Left ventricle myocardium inferior (tissue), 1 donor: ENCODE measurements at regions not wholly inside any gene's neighbourhood (a gene's known extent, or its start where the extent isn't known, plus 50 kb on each side); places are given as distances from the start of the nearest gene placed in this dataset.

Source experiments
- DNase-seq: peaks from one replicate; pipeline ENCODE4 v3.0.0-alpha.2; 2020
- H3K27ac ChIP-seq: fragments of 200-600 bp; replicated peaks from 2 replicates; pipeline ENCODE4 v1.8.0; 2021
- H3K27me3 ChIP-seq: fragments of 200-600 bp; 2 replicates; pipeline ENCODE4 v1.8.0; 2021; ENCODE audit warnings: low read depth
- H3K36me3 ChIP-seq: fragments of 200-600 bp; 2 replicates; pipeline ENCODE4 v1.8.0; 2021
- H3K4me1 ChIP-seq: fragments of 200-600 bp; 2 replicates; pipeline ENCODE4 v1.8.0; 2021
- H3K4me3 ChIP-seq: fragments of 200-600 bp; 2 replicates; pipeline ENCODE4 v1.8.0; 2021; ENCODE audit warnings: mild to moderate bottlenecking, moderate library complexity
- H3K9me3 ChIP-seq: fragments of 200-600 bp; replicated peaks from 2 replicates; pipeline ENCODE4 v1.8.0; 2021
- intact Hi-C: fragments of 100-400 bp; cut with micrococcal nuclease; formaldehyde crosslinking; loops from one replicate; pipeline ENCODE4 v1.11.0; 2022
- TF ChIP-seq, protein P1 (sequence below): fragments of 200-600 bp; IDR thresholded peaks from 2 replicates; pipeline ENCODE4 v1.8.0; 2021; ENCODE audit warnings: antibody characterized with exemption, mild to moderate bottlenecking, borderline replicate concordance
- donor health status: DM: no; HTN: yes; CAD: no; lungs with severe emphysema.

DNA sequence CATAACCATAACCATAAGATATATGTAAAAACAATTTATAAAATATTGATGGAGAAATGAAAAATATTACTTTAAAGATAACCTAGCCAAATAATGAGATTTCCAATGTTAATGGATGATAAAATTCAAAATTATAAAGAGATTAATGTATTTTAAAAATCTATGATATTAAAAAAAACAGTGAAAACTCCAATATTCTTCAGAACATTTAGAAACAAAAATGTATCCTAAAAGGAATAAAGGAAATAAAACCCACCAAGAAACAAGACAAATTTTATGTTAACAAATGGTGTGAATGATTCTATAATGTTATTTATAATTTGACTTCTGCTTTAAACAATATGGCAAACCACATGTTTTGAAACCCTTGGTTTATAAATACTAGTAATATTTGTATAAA is 1587.8 kb downstream of the PCDH9 start:
- intact Hi-C loops: no loop called here
- no peaks in the 10 kb centered on the region for H3K36me3 ChIP-seq
- no peak for DNase-seq
- no peaks in the 10 kb centered on the region for H3K9me3 ChIP-seq
- H3K27ac ChIP-seq: no peak overlapping the region
- no peaks in the 10 kb centered on the region for H3K4me1 ChIP-seq
- H3K4me3 ChIP-seq: no peak overlapping the region
- TF ChIP-seq, protein P1, sequence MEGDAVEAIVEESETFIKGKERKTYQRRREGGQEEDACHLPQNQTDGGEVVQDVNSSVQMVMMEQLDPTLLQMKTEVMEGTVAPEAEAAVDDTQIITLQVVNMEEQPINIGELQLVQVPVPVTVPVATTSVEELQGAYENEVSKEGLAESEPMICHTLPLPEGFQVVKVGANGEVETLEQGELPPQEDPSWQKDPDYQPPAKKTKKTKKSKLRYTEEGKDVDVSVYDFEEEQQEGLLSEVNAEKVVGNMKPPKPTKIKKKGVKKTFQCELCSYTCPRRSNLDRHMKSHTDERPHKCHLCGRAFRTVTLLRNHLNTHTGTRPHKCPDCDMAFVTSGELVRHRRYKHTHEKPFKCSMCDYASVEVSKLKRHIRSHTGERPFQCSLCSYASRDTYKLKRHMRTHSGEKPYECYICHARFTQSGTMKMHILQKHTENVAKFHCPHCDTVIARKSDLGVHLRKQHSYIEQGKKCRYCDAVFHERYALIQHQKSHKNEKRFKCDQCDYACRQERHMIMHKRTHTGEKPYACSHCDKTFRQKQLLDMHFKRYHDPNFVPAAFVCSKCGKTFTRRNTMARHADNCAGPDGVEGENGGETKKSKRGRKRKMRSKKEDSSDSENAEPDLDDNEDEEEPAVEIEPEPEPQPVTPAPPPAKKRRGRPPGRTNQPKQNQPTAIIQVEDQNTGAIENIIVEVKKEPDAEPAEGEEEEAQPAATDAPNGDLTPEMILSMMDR: no peak
- no peaks in the 10 kb centered on the region for H3K27me3 ChIP-seq

DNA sequence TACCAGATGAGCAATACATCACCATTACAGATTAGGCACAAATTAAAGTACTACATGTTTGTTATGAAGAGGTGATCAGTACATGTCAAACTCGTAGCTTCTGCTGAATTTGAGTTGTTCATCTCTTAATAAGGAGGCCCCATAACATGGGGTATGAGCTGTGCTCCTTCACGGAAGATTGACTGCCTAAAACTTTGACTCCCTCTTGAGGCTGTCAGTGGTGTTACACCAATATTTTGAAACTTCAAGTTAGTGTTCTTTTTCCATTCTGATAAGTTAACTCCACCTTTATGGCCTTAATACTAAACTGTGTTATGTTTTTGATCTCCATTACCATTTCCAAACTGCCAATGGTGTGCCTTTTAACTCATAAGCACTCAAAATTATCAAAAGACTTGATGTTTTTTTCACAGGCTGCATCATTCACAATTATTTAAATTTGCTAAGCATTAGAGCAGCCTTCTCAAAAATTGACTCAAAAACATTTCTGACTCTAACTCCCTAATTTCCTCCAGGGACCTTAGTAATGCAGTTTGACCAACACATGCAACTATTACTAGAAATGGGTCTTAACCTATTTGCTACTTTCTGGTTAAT is 1591.5 kb downstream of the PCDH9 start:
- TF ChIP-seq, protein P1: peak; percentile 59
- DNase-seq: no peak
- Histone ChIP-seq H3K9me3 (no peaks in the 10 kb centered on the region), H3K4me3 (no peak overlapping the region), H3K27ac (no peak overlapping the region), H3K4me1 (no peaks in the 10 kb centered on the region), H3K36me3 (no peaks in the 10 kb centered on the region), H3K27me3 (no peaks in the 10 kb centered on the region)
- intact Hi-C loops: no loop called here

GRCh38 chr13:65633806-65634205 is 1596.3 kb downstream of the PCDH9 start:
- H3K9me3 ChIP-seq: no peaks in the 10 kb centered on the region
- DNase-seq: no peak
- H3K36me3 ChIP-seq: no peaks in the 10 kb centered on the region
- H3K4me1 ChIP-seq: no peaks in the 10 kb centered on the region
- TF ChIP-seq, protein P1: no peak
- H3K27ac ChIP-seq: no peak overlapping the region
- no peak overlapping the region for H3K4me3 ChIP-seq
- no peaks in the 10 kb centered on the region for H3K27me3 ChIP-seq
- intact Hi-C loops: no loop called here

GRCh38 chr13:65631078-65631477 is 1599.1 kb downstream of the PCDH9 start:
- Histone ChIP-seq H3K9me3 (no peaks in the 10 kb centered on the region), H3K36me3 (no peaks in the 10 kb centered on the region), H3K4me1 (no peaks in the 10 kb centered on the region), H3K27me3 (no peaks in the 10 kb centered on the region), H3K4me3 (no peak overlapping the region), H3K27ac (no peak overlapping the region)
- no peak for DNase-seq
- intact Hi-C loops: no loop called here
- TF ChIP-seq, protein P1: no peak

DNA sequence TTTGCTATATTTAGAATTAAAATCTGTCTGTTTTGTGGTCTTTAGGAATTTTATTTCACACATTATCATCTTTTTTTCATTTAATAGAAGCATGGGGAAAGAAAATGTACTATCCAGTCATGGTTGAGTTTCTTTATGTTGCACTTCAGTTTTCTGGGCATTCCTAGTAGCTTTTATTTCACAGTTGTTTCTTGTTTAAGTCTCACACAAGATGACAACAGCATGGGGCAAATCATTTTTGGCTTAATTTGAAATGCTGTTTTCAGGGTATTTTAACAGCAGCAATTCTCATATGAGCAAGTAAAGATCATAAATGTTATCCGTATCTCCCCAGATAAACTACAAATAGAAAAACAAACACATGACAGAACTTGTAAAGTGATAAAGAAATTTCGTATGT is 1600.2 kb downstream of the PCDH9 start:
- no peak overlapping the region for H3K4me3 ChIP-seq
- no peaks in the 10 kb centered on the region for H3K4me1 ChIP-seq
- TF ChIP-seq, protein P1: no peak
- no peaks in the 10 kb centered on the region for H3K36me3 ChIP-seq
- H3K27me3 ChIP-seq: no peaks in the 10 kb centered on the region
- no peak overlapping the region for H3K27ac ChIP-seq
- intact Hi-C loops: no loop called here
- no peaks in the 10 kb centered on the region for H3K9me3 ChIP-seq
- no peak for DNase-seq

DNA sequence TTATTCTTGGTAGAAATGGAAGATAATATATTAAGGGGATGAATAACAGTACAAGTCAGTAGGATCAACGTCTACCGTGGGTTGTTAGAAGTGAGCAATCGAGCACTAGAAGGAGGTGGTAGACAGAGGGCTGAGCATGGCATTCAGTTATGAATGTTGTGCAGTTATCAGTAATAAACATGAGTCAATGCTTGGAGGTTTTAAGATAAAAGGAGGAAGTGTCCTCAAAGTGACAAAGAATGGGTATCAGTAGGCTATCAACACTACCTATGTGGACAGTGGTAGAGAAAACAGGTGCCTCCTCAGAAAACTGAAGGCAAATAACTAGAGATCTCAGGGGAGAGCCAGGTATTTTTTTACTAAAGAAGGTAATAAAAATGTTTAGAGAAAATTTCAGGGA is 1607.0 kb downstream of the PCDH9 start:
- intact Hi-C loops: no loop called here
- no peak overlapping the region for H3K27ac ChIP-seq
- no peaks in the 10 kb centered on the region for H3K4me1 ChIP-seq
- TF ChIP-seq, protein P1: no peak
- no peak overlapping the region for H3K4me3 ChIP-seq
- DNase-seq: no peak
- no peaks in the 10 kb centered on the region for H3K27me3 ChIP-seq
- no peaks in the 10 kb centered on the region for H3K9me3 ChIP-seq
- no peaks in the 10 kb centered on the region for H3K36me3 ChIP-seq
